ENCODE measurements at regions not wholly inside any gene's neighbourhood (a gene's known extent, or its start where the extent isn't known, plus 50 kb on each side); places are given as distances from the start of the nearest gene placed in this dataset.
"Not testable (repeated sequence)": the region's sequence is repeated elsewhere in the genome, so short reads cannot be mapped to it uniquely, and the experiment has no call there.

DNA sequence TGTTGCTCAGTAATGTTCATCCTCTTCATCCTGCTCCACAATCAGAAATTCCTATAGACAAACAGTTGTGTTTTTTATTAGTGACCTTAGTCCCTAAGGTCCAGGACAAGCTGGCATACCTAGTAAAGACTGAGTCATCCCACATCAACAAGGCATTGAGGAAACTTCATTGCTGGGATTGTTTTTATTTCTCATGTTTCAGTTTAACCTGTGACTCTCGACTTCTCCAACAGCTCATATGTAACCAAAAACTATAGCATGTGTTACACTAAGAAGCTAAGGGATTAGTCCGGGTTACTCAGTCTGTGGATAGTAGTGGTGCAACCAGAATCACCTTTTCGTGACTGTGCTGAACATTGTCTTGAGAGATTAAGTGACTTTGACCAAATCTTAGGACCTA, 292.1 kb downstream of the RDH14 start:
- no peak overlapping the region for H3K4me3 ChIP-seq (ENCODE audit: low read depth, low read length)
- TF ChIP-seq, protein P1, sequence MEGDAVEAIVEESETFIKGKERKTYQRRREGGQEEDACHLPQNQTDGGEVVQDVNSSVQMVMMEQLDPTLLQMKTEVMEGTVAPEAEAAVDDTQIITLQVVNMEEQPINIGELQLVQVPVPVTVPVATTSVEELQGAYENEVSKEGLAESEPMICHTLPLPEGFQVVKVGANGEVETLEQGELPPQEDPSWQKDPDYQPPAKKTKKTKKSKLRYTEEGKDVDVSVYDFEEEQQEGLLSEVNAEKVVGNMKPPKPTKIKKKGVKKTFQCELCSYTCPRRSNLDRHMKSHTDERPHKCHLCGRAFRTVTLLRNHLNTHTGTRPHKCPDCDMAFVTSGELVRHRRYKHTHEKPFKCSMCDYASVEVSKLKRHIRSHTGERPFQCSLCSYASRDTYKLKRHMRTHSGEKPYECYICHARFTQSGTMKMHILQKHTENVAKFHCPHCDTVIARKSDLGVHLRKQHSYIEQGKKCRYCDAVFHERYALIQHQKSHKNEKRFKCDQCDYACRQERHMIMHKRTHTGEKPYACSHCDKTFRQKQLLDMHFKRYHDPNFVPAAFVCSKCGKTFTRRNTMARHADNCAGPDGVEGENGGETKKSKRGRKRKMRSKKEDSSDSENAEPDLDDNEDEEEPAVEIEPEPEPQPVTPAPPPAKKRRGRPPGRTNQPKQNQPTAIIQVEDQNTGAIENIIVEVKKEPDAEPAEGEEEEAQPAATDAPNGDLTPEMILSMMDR (IDR thresholded peaks at IDR 0.05; ENCODE audit: low read depth, low read length): no peak

DNA sequence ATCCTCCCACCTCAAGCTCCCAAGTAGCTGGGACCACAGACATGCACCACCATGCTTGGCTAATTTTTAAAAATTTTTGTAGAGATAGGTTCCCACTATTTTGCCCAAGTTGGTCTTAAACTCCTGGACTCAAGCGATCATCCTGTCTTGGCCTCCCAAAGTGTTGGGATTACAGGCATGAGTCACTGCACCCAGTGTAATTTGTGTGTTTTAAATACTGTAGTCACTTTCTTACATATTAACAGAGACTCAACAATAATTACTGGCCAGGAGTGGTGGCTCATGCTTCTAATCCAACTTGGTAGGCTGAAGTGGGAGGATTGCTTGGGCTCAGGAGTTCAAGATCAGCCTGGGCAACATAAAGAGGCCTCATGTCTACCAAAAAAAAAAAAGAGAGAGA, 293.0 kb downstream of the RDH14 start:
- TF ChIP-seq, protein P1 (IDR thresholded peaks at IDR 0.05; ENCODE audit: low read depth, low read length): no peak

DNA sequence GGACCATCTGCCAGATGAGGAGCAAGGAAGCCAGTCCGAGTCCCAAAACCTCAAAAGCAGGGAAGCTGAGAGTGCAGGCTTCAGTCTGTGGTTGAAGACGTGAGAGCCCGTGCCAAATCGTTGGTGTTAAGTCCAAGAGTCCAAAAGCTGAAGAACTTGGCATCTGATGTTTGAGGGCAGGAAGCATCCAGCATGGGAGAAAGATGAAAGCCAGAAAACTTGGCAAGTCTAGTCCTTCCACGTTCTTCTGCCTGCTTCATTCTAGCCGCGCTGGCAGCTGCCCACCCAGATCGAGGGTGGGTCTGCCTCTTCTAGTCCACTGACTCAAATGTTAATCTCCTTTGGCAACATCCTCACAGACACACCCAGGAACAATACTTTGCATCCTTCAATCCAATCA, 293.8 kb downstream of the RDH14 start:
- not testable (repeated sequence) for H3K4me3 ChIP-seq (ENCODE audit: low read depth, low read length)

More for the DNA sequence above, 293.0 kb downstream of the RDH14 start:
- H3K4me3 ChIP-seq (ENCODE audit: low read depth, low read length): no peak overlapping the region

DNA sequence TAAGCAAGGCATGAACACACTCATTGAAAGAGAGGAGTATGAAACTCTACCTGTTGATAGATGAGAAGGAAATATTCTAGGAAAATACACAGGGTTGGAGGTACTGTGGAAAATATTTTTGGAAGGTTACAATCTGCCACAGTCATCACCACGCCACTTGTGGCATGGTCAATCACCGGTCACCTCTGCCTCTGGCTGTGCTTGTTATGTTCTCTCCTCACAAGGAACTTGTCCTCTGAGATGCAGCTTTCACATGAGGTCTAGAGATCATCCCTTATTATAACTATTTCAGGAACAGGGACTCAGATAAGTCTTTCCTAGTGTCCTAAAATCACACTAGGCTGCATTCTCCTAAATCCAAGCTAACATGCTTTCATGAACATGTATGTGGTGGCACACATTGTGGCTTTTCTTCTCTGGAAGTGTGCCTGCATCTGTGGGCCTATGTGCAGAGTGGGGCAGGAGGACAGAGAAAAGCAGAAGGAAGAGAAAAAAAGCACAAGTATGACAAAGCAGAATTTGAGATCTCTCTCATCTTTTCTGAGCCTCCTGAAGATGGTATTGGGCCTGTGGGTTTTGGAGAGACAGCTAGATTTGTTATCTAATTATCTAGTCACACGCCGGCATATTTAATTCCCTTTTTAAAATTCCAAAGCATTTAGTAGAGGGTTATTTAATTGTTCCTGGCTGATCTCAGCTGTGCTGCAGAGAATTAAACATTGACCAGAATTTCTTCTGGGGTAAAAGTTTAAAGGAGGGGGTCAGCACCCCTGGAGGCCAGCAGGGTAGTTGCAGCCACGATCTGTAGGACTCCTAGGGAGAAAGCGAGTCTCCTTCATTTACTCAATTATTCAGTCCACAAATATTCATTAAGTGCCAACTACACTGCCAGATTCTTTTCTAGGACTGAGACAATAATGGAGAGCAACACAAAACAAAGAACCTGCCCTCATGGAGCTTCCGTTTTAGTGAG, 294.6 kb downstream of the RDH14 start:
- H3K4me3 ChIP-seq (ENCODE audit: low read depth, low read length): no peak overlapping the region
- TF ChIP-seq, protein P1 (IDR thresholded peaks at IDR 0.05; ENCODE audit: low read depth, low read length): peak; percentile 25; the same call in 1 of the 2 replicates

DNA sequence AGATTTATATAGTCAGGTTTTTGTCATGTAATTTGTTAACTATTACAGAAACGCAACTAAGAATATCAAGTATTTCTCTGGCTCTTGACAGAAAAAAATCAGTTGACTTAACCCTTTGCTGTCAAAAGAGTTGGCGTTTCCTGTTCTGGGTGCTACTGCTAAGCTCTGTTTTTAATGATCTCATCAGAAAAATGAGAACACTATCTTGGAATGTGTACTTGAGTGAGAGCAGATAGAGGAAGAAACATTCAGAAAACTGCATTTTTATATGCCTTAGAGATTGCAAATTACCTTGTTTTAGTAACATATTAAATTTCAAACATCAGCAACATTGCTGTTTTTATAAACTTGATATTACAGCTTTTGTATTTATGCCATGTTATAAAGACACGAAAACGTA, 297.9 kb downstream of the RDH14 start:
- H3K4me3 ChIP-seq (ENCODE audit: low read depth, low read length): no peak overlapping the region
- TF ChIP-seq, protein P1 (IDR thresholded peaks at IDR 0.05; ENCODE audit: low read depth, low read length): no peak

DNA sequence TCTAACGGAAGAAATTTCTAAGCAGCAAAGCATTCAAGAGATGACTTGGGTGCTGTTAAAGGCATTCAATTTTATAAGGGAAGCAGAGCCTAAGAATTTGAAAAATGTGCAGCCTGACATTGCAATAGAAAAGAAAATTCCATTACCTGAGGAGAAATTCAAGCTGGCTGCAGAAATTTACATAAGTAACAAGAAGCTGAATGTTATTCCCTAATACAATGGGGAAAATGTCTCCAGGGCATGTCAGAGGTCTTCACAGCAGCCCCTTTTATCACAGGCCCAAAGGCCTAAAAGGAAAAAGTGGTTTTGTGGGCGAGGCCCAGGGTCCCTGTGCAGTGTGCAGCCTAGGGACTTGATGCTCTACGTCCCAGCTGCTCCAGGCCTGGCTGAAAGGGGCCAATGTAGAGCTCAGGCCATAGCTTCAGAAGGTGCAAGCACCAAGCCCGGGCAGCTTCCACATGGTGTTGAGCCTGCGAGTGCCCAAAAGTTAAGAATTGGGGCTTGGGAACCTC, 306.7 kb downstream of the RDH14 start:
- H3K4me3 ChIP-seq (ENCODE audit: low read depth, low read length): no peak overlapping the region
- TF ChIP-seq, protein P1 (IDR thresholded peaks at IDR 0.05; ENCODE audit: low read depth, low read length): no peak

DNA sequence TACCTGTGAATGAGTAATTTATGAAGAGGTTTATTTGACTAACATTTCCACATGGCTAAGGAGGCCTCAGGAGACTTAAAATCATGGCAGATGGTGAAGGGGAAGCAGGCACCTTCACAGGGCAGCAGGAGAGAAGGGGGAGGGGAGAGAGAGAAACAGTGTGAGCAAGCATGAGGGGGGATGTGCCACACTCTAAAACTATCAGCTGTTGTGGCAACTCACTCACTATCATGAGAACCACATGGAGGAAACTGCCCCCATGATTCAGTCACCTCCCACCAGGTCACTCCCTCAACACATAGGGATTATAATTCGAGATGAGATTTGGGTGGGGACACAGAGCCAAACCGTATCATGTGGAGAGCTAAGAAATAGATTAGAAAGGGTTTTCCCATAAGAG, 309.0 kb downstream of the RDH14 start:
- TF ChIP-seq, protein P1 (IDR thresholded peaks at IDR 0.05; ENCODE audit: low read depth, low read length): no peak
- H3K4me3 ChIP-seq (ENCODE audit: low read depth, low read length): no peak overlapping the region
